MM.1S (cell line): ENCODE measurements at regions not wholly inside any gene's neighbourhood (a gene's known extent, or its start where the extent isn't known, plus 50 kb on each side); places are given as distances from the start of the nearest gene placed in this dataset.

Experiments used
- EZH2 ChIP-seq: fragments of 300-600 bp; sonication (generic); optimal IDR thresholded peaks from 2 replicates; pipeline ENCODE3; 2017; ENCODE audit warnings: low read depth, mild to moderate bottlenecking, antibody characterized with exemption, low read length, mixed read lengths
- EZH2phosphoT487 ChIP-seq: fragments of 300-600 bp; sonication (generic); IDR thresholded peaks from 2 replicates; pipeline ENCODE4 v1.6.1; 2018; ENCODE audit warnings: antibody characterized with exemption, low read length
- TF ChIP-seq, protein P1 (sequence below): fragments of 300-600 bp; sonication (generic); IDR thresholded peaks from 2 replicates; pipeline ENCODE4 v1.5.1; 2016; ENCODE audit warnings: antibody characterized with exemption, low read length, mixed read lengths

DNA sequence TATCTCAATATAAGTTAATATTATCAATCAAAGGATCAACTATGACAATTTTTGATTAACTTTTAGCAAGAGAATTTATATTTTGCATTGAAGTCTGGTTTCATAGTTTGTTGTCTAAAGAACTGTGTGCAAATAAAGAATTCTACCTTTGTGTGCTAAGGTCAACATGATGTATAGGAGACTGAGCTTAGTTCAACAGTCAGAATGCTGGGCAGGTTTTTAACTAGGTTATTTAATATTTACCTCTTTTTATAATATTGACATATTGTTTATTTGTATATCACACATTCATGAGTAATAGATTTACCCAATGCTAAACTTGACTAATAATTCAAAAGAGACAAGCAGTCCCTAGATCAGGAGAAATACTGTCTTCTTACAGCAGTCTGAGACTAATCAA lies 831.4 kb downstream of the DSC3 start:
- TF ChIP-seq, protein P1, sequence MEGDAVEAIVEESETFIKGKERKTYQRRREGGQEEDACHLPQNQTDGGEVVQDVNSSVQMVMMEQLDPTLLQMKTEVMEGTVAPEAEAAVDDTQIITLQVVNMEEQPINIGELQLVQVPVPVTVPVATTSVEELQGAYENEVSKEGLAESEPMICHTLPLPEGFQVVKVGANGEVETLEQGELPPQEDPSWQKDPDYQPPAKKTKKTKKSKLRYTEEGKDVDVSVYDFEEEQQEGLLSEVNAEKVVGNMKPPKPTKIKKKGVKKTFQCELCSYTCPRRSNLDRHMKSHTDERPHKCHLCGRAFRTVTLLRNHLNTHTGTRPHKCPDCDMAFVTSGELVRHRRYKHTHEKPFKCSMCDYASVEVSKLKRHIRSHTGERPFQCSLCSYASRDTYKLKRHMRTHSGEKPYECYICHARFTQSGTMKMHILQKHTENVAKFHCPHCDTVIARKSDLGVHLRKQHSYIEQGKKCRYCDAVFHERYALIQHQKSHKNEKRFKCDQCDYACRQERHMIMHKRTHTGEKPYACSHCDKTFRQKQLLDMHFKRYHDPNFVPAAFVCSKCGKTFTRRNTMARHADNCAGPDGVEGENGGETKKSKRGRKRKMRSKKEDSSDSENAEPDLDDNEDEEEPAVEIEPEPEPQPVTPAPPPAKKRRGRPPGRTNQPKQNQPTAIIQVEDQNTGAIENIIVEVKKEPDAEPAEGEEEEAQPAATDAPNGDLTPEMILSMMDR: no peak
- TF ChIP-seq EZH2 (no peak), EZH2phosphoT487 (no peak)
